Neural cell (in vitro differentiated cells): ENCODE measurements at regions not wholly inside any gene's neighbourhood (a gene's known extent, or its start where the extent isn't known, plus 50 kb on each side); places are given as distances from the start of the nearest gene placed in this dataset.
"Not testable (repeated sequence)": the region's sequence is repeated elsewhere in the genome, so short reads cannot be mapped to it uniquely, and the experiment has no call there.

ENCODE experiments used
- H2AFZ ChIP-seq: fragments of 200-600, 300-800 bp; sonication (generic), shearing (Covaris generic); 2 replicates; pipeline ENCODE4 v1.6.0; 2014; ENCODE audit warnings: low read depth, mild to moderate bottlenecking, antibody characterized with exemption, low read length, moderate library complexity
- H3F3A ChIP-seq: fragments of 200-600 bp; shearing (Covaris generic); 2 replicates; pipeline ENCODE4 v1.6.1; 2016; ENCODE audit warnings: mild to moderate bottlenecking, moderate library complexity, mixed read lengths, antibody characterized with exemption, low read length; ENCODE audit not compliant: insufficient read depth, poor library complexity, severe bottlenecking
- H3K27ac ChIP-seq: fragments of 200-600, 300-800 bp; sonication (generic), shearing (Covaris generic); 2 replicates; pipeline ENCODE4 v1.5.1; 2014; ENCODE audit warnings: mild to moderate bottlenecking, low read length, moderate library complexity
- H3K27me3 ChIP-seq: fragments of 300-800, 200-600 bp; sonication (generic), shearing (Covaris generic); 2 replicates; pipeline ENCODE4 v1.6.0; 2014; ENCODE audit warnings: mild to moderate bottlenecking, low read depth, low read length, moderate library complexity; ENCODE audit not compliant: insufficient read depth
- H3K36me3 ChIP-seq: fragments of 300-800, 200-600 bp; sonication (generic), shearing (Covaris generic); 2 replicates; pipeline ENCODE4 v1.5.1; 2014; ENCODE audit warnings: mild to moderate bottlenecking, antibody characterized with exemption, low read length, moderate library complexity; ENCODE audit not compliant: insufficient read depth
- H3K4me2 ChIP-seq: fragments of 300-800, 200-600 bp; sonication (generic), shearing (Covaris generic); 2 replicates; pipeline ENCODE4 v1.6.0; 2014; ENCODE audit warnings: mild to moderate bottlenecking, low read length
- H3K4me3 ChIP-seq: fragments of 300-800, 200-600 bp; sonication (generic), shearing (Covaris generic); 2 replicates; pipeline ENCODE4 v1.5.1; 2014; ENCODE audit warnings: mild to moderate bottlenecking, low read length, moderate library complexity
- H3K79me2 ChIP-seq: fragments of 200-600 bp; shearing (Covaris generic); replicated peaks from 2 replicates; pipeline ENCODE4 v1.6.0; 2014; ENCODE audit warnings: mild to moderate bottlenecking, low read length, moderate library complexity; ENCODE audit not compliant: insufficient read depth
- H3K9ac ChIP-seq: fragments of 300-800, 200-600 bp; sonication (generic), shearing (Covaris generic); 2 replicates; pipeline ENCODE4 v1.6.1; 2016; ENCODE audit warnings: mild to moderate bottlenecking, low read length, mixed read lengths
- H3K9me2 ChIP-seq: fragments of 200-600 bp; shearing (Covaris generic); 2 replicates; pipeline ENCODE4 v1.6.1; 2016; ENCODE audit warnings: mild to moderate bottlenecking, low read length, mixed read lengths; ENCODE audit not compliant: insufficient read depth
- H3K9me3 ChIP-seq: fragments of 200-600, 300-800 bp; sonication (generic), shearing (Covaris generic); 2 replicates; pipeline ENCODE4 v1.6.1; 2016; ENCODE audit warnings: mild to moderate bottlenecking, mixed run types, low read length, moderate library complexity, mixed read lengths
- H4K20me1 ChIP-seq: fragments of 200-600 bp; shearing (Covaris generic); 2 replicates; pipeline ENCODE4 v1.6.1; 2016; ENCODE audit warnings: mild to moderate bottlenecking, mixed run types; ENCODE audit not compliant: insufficient read depth
- CTCF ChIP-seq: fragments of 450-650 bp; IDR thresholded peaks from 2 replicates; pipeline ENCODE4 v1.5.1; 2014; ENCODE audit warnings: antibody characterized with exemption, mild to moderate bottlenecking, moderate library complexity; ENCODE audit not compliant: poor library complexity, severe bottlenecking
- EP300 ChIP-seq: fragments of 450-650 bp; conservative IDR thresholded peaks from 2 replicates; pipeline ENCODE4 v1.6.1; 2014; ENCODE audit warnings: antibody characterized with exemption, mild to moderate bottlenecking, moderate library complexity; ENCODE audit not compliant: poor library complexity, severe bottlenecking
- EZH2 ChIP-seq: fragments of 200-600, 300-800 bp; shearing (Covaris generic), sonication (generic); IDR thresholded peaks from 2 replicates; pipeline ENCODE4 v1.6.1; 2014; ENCODE audit warnings: antibody characterized with exemption, low read length, borderline replicate concordance, mild to moderate bottlenecking; ENCODE audit not compliant: insufficient read depth, poor library complexity, severe bottlenecking
- MXI1 ChIP-seq: fragments of 450-650 bp; conservative IDR thresholded peaks from 2 replicates; pipeline ENCODE4 v1.6.1; 2014; ENCODE audit warnings: antibody characterized with exemption, mild to moderate bottlenecking; ENCODE audit not compliant: poor library complexity, severe bottlenecking
- POLR2AphosphoS5 ChIP-seq: IDR thresholded peaks from 2 replicates; pipeline ENCODE4 v1.6.1; 2012
- RAD21 ChIP-seq: fragments of 450-650 bp; conservative IDR thresholded peaks from 2 replicates; pipeline ENCODE4 v1.6.1; 2014; ENCODE audit warnings: antibody characterized with exemption, mild to moderate bottlenecking, moderate library complexity
- REST ChIP-seq: IDR thresholded peaks from 2 replicates; pipeline ENCODE4 v1.6.1; 2012; ENCODE audit warnings: borderline replicate concordance
- SMC3 ChIP-seq: fragments of 450-650 bp; conservative IDR thresholded peaks from 2 replicates; pipeline ENCODE4 v1.6.1; 2014; ENCODE audit warnings: antibody characterized with exemption, mild to moderate bottlenecking, moderate library complexity; ENCODE audit not compliant: poor library complexity
- TAF1 ChIP-seq: IDR thresholded peaks from 2 replicates; pipeline ENCODE4 v1.6.1; 2012; ENCODE audit warnings: low read depth

- H3K4me2 ChIP-seq, result no peak overlapping the region
- no peaks in the 10 kb centered on the region for H3K79me2 ChIP-seq
- H3K36me3 ChIP-seq, result no peaks in the 10 kb centered on the region
- H3K9me2 ChIP-seq, result no peaks in the 10 kb centered on the region
- H3K9ac ChIP-seq, result no peak overlapping the region
- H3K27ac ChIP-seq, result no peak overlapping the region
- H3K27me3 ChIP-seq, result no peaks in the 10 kb centered on the region
- peaks cover 3% of the 10 kb centered on the region for H3K9me3 ChIP-seq
- TF ChIP-seq CTCF, result no peak
- TF ChIP-seq EZH2, result no peak
- no peak for TF ChIP-seq SMC3
- no peak for TF ChIP-seq REST
- TF ChIP-seq EP300, result no peak
- TF ChIP-seq RAD21, result no peak
- no peak for TF ChIP-seq TAF1
- TF ChIP-seq POLR2AphosphoS5, result no peak
- TF ChIP-seq MXI1, result no peak
- H3F3A ChIP-seq, result no peaks in the 10 kb centered on the region
- no peak overlapping the region for H3K4me3 ChIP-seq
- no peak overlapping the region for H2AFZ ChIP-seq
- H4K20me1 ChIP-seq, result no peaks in the 10 kb centered on the region
Measured at GRCh38 chr3:180782195-180782984, 103.1 kb upstream of the CCDC39 start.

GRCh38 chr3:180786227-180786626 is 106.9 kb upstream of the CCDC39 start:
- not testable (repeated sequence) for H3K4me2 ChIP-seq

GRCh38 chr3:180789774-180790173 is 110.5 kb upstream of the CCDC39 start:
- Histone ChIP-seq H3K27me3 (no peaks in the 10 kb centered on the region), H3K79me2 (no peaks in the 10 kb centered on the region), H3K9me3 (no peaks in the 10 kb centered on the region), H3K4me3 (no peak overlapping the region), H3K9ac (no peak overlapping the region), H2AFZ (no peak overlapping the region), H3K4me2 (no peak overlapping the region), H3K36me3 (no peaks in the 10 kb centered on the region), H3K27ac (no peak overlapping the region), H3F3A (no peaks in the 10 kb centered on the region), H3K9me2 (no peaks in the 10 kb centered on the region), H4K20me1 (no peaks in the 10 kb centered on the region)
- TF ChIP-seq REST (no peak), EP300 (no peak), TAF1 (no peak), CTCF (no peak), RAD21 (no peak), MXI1 (no peak), SMC3 (no peak)

More at GRCh38 chr3:180786227-180786626, 106.9 kb upstream of the CCDC39 start:
- H3K79me2 ChIP-seq, H3K27me3 ChIP-seq, H3K4me3 ChIP-seq, H3F3A ChIP-seq, H3K9me3 ChIP-seq, H3K27ac ChIP-seq, H2AFZ ChIP-seq, H4K20me1 ChIP-seq, H3K9ac ChIP-seq, H3K9me2 ChIP-seq, H3K36me3 ChIP-seq: not testable (repeated sequence)
